HG03342 (cell line): ENCODE measurements at regions not wholly inside any gene's neighbourhood (a gene's known extent, or its start where the extent isn't known, plus 50 kb on each side); places are given as distances from the start of the nearest gene placed in this dataset.

ENCODE experiments used
- ATAC-seq: cut with Tn5 transposase; IDR thresholded peaks from one replicate; pipeline ENCODE4 v1.9.1; 2021; ENCODE audit warnings: mild to moderate bottlenecking, moderate library complexity; ENCODE audit not compliant: unreplicated experiment

DNA sequence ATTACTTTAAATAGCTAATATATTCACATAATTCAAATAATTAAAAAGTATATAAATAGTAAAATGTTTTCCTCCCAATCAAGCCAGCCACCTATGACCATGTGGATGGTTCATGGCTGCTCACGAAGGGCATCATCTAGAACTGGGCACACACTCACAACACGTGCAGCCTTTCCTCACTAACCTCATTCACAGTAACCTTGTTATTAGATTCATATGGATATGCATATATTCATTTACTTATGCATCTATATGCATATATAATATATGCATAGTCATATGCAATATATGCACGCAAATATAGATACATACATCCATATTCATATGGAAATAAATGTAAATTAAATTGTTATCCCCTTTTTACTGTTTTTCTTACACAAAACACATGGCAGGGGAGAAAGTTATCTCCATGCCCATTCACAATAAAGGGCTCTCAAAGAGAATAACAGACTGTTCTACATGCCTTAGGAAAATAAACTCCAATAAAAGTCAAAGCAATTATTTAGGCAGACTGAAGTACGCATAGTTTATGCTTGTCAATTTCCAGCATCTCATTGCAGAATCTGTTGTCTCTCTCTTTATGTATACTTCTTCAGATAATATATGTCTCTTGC lies 163.9 kb upstream of the ADGRL3 start:
- no peak for ATAC-seq

DNA sequence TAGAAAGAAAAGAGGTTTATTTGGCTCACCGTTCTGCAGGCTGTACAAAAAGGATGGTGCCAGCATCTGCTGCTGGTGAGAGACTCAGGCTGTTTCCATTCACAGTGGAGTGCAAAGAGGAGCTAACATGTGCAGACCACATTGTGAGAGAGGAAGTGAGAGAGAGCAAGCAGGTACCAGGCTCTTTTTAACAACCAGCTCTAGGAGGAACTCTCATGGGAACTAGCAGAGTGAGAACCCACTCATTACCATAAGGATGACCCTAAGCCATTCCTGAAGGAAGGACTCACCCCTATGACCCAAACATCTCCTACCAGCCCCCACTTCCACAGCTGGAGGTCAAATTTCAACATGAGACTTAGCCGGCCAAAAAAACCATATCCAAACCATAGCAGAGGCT lies 158.6 kb upstream of the ADGRL3 start:
- no peak for ATAC-seq

DNA sequence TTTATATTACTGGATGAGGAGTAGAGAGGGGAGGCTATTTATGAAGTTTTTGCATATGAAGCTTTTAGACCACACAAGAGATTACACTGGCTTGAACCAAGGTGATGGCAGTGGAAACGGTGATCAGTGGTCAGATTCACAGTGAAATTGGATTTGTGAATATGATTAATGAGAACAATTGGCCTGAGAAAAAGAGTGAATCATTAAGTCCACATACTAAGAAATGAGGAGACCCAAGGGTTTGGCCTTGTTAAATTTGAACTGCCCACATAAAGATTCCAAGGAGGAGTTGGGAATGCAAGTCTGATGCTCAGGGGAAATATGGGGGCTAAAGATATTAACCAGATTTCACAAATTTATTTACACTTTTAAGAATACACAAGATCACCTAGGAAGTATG lies 155.3 kb upstream of the ADGRL3 start:
- no peak for ATAC-seq

- no peak for ATAC-seq
Observed at GRCh38 chr4:61049018-61049417, 151.1 kb upstream of the ADGRL3 start.

DNA sequence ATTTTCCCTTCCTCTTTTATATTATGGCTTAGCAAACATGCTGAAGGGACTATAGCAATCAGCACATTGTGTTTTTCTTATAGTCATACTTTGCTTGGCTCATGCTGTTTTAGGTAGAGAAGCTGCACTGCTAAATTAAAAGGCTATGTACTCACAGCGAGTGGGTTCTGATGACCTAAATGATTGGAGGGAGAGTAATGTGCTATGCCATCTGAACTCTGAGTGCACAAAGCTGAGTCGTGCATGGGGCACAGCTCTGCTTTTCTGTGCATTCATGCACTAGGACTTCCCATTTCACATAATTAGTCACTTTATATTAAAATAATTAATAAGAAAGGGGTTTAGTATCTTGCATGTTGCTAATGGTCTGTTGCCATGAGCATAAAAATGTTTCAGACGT lies 132.7 kb upstream of the ADGRL3 start:
- ATAC-seq: no peak

- no peak for ATAC-seq
Observed at GRCh38 chr4:61068060-61068459, 132.1 kb upstream of the ADGRL3 start.

DNA sequence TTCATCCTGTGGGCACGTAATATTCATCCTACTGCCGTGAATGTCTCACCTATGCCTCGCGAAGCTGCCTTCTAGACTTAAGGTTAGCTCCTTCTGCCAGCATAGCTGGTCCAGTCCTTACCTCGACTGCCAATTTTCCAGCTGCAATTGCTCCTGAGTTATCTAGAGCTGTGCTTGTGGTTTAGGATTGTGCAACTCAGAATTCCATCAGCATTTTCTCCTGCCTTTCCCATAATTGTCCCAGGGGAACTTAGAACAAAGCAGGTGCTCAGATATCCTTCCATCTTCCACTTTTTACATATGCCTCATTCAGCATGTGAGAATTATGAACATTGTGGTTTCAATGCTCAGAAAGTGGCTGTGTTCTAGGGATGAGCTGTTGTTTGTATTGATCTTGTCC lies 131.4 kb upstream of the ADGRL3 start:
- ATAC-seq: no peak

GRCh38 chr4:61070269-61070668 lies 129.9 kb upstream of the ADGRL3 start:
- ATAC-seq: no peak

- ATAC-seq: no peak
Observed at GRCh38 chr4:61079427-61079826, 120.7 kb upstream of the ADGRL3 start.

DNA sequence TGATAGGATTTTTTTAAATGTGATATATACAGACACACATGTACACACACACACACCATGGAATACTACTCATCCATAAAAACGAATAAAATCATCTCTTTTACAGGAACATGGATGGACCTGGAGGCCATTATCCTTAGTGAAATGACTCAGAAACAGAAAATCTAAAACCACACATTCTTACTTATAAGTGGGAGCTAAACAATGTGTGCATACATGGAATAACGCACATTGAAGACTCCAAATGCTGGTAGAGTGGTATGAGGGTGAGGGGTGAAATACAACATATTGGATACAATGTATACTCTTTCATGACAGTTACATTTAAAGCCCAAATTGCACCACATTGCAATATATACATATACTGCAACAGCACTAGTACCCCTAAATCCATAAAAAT lies 120.2 kb upstream of the ADGRL3 start:
- no peak for ATAC-seq

DNA sequence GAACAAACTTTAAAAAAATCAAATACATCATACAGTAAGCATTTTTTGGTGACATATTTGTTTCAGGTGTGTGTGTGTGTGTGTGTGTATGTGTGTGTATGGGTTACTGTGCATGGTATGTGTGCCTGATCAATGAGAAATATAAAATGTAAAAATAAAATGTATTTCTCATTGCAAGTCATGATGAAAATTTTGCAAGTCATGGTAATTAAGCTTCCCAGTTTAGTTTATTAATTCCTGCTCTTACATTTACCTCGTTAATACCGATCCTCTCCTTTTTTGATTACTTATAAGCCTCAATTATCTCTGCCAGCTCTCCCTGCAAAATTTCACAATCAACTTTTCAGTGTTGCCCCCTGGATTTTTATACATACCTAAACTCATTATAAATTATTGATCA lies 114.6 kb upstream of the ADGRL3 start:
- no peak for ATAC-seq

GRCh38 chr4:61086357-61086756 lies 113.8 kb upstream of the ADGRL3 start:
- no peak for ATAC-seq

DNA sequence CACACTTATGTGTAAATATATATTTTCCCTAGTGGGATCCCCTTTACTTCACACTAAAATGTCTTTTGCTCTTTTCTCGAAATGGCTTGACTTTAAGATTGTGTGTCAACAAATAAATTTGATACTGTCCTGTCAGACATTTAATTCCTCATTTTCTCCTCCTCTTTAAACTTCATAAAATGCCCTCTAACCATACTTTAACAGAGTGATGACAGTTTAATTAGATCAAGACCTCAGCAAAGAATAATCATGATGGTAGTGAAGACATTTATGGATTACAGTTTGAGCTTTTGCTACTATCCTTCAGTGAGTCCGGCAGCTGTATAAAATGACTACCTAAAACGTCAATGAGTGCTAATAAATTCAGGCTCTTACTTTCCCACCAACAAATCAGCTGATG lies 113.1 kb upstream of the ADGRL3 start:
- ATAC-seq: no peak

DNA sequence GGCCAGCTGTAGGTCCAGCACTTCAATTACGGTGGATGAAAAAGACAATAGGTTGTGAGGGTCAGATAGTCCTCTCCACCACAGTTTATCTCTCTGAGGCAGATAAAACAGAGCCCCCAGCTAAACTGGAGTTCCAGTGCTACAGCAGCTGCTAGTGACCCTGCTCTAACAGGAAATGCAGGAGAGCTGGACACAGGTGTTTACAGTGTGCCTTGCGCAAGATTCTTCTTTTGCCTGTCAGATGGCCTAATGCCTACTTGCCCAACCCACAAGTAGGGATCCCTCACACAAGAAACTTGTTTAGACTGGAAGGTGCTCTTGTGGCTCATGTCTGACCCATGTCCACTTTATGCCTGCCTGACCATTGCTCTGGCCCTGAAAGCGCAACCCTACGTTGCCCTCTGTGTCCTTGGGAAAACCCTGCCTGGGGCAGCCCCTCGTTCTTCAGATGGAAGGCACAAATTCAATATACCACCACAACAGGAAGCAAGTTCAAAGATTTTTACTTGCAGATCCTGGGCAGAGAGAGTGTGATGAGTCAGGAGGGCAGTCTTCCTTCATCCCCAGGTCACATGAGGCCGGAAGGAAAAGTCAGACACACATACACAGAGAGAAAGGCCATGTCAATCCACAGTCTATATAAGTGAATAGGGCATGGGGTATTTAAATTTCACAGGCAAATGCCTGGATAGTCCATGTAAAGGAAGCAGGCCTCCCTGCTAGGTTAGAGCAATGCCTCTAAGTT lies 105.1 kb upstream of the ADGRL3 start:
- ATAC-seq: no peak

- no peak for ATAC-seq
Observed at GRCh38 chr4:61128682-61129081, 71.4 kb upstream of the ADGRL3 start.

GRCh38 chr4:61129971-61130370 lies 70.2 kb upstream of the ADGRL3 start:
- ATAC-seq: no peak

GRCh38 chr4:61143461-61143860 lies 56.7 kb upstream of the ADGRL3 start:
- ATAC-seq: no peak

- ATAC-seq: no peak
Observed at GRCh38 chr4:61149278-61149677, 50.8 kb upstream of the ADGRL3 start.
